ENCODE measurements at regions not wholly inside any gene's neighbourhood (a gene's known extent, or its start where the extent isn't known, plus 50 kb on each side); places are given as distances from the start of the nearest gene placed in this dataset.

DNA sequence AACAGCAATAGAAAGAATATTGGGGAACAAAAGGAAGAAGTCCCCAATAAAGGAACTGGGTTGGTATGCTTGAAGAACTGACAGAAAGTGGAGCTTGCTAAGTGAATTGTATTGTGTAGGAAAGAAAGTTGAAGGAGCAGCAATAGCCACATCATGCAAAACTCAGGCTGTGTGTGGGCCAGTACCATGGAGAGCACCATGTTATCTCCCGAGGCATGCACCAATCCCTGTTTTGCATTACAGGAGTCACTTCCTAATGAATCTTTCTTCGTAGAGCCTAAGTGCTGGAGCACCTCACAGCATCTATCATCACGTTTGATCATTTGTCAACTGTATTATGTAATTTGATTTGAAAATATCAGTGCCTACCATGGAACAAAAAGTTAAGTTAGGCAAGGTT is 137.7 kb upstream of the NMUR2 start:
- RAD21 ChIA-PET (ENCODE audit: unreplicated experiment): no interaction called here
- ATAC-seq (no peak), DNase-seq (ENCODE audit: low read depth, low spot score) (no peak), FAIRE-seq (no peak)
- SMC1A ChIA-PET (ENCODE audit: uncharacterized antibody, unreplicated experiment): interaction anchor here (1.1 to 1.3 kb wide), 2 partner anchors 8 to 20 kb away, joined by 3 read pairs; no protein-coding TSS in a partner anchor
- in situ Hi-C loops (cut with MboI): no loop called here
- CTCF ChIA-PET: no interaction called here
- Histone ChIP-seq H3K36me3 (ENCODE audit: control insufficient read depth in 2 of 2, insufficient read depth in 2 of 2, low read length in 1 of 2) (no peaks in the 10 kb centered on the region), H3K27ac (ENCODE audit: control insufficient read depth, insufficient read depth) (no peak overlapping the region), H2AFZ (ENCODE audit: control insufficient read depth, low read depth, low read length) (no peak overlapping the region), H3K79me2 (ENCODE audit: control insufficient read depth, insufficient read depth, low read length) (no peaks in the 10 kb centered on the region), H3K9me3 (replicated peaks; ENCODE audit: control insufficient read depth, insufficient read depth, low read length) (no peaks in the 10 kb centered on the region), H3K9ac (ENCODE audit: control insufficient read depth, insufficient read depth, low read length) (no peak overlapping the region), H4K20me1 (ENCODE audit: control insufficient read depth, insufficient read depth) (no peaks in the 10 kb centered on the region), H3K4me3 (no peak overlapping the region), H3K4me2 (ENCODE audit: control insufficient read depth, insufficient read depth) (no peak overlapping the region), H3K27me3 (replicated peaks in 1 of 2; ENCODE audit: control insufficient read depth in 2 of 2, insufficient read depth in 2 of 2, low read length in 1 of 2) (peaks cover 0 to 3% of the 10 kb centered on the region in 2 experiments; a peak in 1 of 4 replicates), H3K4me1 (ENCODE audit: control insufficient read depth, insufficient read depth, low read length) (no peaks in the 10 kb centered on the region)
- 0% methylated on average over 3 of the region's 3 CpGs for WGBS (ENCODE audit: insufficient coverage, insufficient replicate concordance, low lambda C conversion rate, missing lambda C conversion rate)
- no peak for TF ChIP-seq IKZF2 (IDR thresholded peaks at IDR 0.05)
- TF ChIP-seq RFX5 (IDR thresholded peaks at IDR 0.05; ENCODE audit: low read depth, low read length): no peak
- TF ChIP-seq, protein P1, sequence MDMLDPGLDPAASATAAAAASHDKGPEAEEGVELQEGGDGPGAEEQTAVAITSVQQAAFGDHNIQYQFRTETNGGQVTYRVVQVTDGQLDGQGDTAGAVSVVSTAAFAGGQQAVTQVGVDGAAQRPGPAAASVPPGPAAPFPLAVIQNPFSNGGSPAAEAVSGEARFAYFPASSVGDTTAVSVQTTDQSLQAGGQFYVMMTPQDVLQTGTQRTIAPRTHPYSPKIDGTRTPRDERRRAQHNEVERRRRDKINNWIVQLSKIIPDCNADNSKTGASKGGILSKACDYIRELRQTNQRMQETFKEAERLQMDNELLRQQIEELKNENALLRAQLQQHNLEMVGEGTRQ (IDR thresholded peaks at IDR 0.05; ENCODE audit: borderline replicate concordance, low read depth, low read length): no peak
- peak; percentile 88 for TF ChIP-seq REST (IDR thresholded peaks at IDR 0.05; ENCODE audit: low read depth, low read length)
- no peak for TF ChIP-seq TBL1XR1 (IDR thresholded peaks at IDR 0.05; ENCODE audit: low read depth, low read length)
- intact Hi-C loops (cut with micrococcal nuclease; ENCODE audit: unreplicated experiment): no loop called here
- BruUV-seq (replicated peaks): no TSS peak
- POLR2A ChIA-PET: no interaction called here
